GM23248 (cell line): ENCODE measurements at regions not wholly inside any gene's neighbourhood (a gene's known extent, or its start where the extent isn't known, plus 50 kb on each side); places are given as distances from the start of the nearest gene placed in this dataset.
"Not testable (repeated sequence)": the region's sequence is repeated elsewhere in the genome, so short reads cannot be mapped to it uniquely, and the experiment has no call there.

Source experiments
- EZH2 ChIP-seq: fragments of 200-600 bp; sonication (generic); IDR thresholded peaks from 2 replicates; pipeline ENCODE4 v1.6.1; 2018; ENCODE audit warnings: antibody characterized with exemption, mild to moderate bottlenecking; ENCODE audit not compliant: insufficient read depth, poor library complexity, severe bottlenecking
- EZH2phosphoT487 ChIP-seq: fragments of 200-600 bp; sonication (generic); IDR thresholded peaks from 2 replicates; pipeline ENCODE4 v1.6.1; 2018; ENCODE audit warnings: antibody characterized with exemption, moderate library complexity, mild to moderate bottlenecking, low read depth; ENCODE audit not compliant: insufficient read depth

DNA sequence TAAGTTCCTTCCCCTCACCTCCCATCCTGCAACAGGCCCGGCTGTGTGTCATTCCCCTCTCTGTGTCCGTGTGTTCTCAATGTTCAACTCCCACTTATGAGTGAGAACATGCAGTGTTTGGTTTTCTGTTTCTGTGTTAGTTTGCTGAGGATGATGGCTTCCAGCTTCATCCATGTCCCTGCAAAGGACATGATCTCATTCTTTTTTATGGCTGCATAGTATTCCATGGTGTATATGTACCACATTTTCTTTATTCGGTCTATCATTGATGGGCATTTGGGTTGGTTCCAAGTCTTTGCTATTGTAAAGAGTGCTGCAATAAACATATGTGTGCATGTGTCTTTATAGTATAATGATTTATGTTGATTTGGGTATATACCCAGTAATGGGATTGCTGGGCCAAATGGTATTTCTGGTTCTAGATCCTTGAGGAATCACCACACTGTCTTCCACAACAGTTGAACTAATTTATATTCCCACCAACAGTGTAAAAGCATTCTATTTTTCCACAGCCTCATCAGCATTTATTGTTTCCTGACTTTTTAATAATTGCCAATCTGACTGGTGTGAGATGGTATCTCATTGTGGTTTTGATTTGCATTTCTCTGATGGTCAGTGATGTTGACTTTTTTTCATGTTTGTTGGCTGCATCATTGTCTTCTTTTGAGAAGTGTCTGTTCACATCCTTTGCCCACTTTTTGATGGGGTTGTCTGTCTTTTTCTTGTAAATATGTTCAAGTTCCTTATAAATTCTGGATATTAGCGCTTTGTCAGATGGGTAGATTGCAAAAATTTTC is 174.1 kb upstream of the PHACTR1 start:
- not testable (repeated sequence) for TF ChIP-seq EZH2phosphoT487, EZH2
